Left ventricle myocardium inferior (tissue), 1 donor: ENCODE measurements at regions not wholly inside any gene's neighbourhood (a gene's known extent, or its start where the extent isn't known, plus 50 kb on each side); places are given as distances from the start of the nearest gene placed in this dataset.
A peak's percentile ranks its signal among the peaks of the same experiment; 100 is the strongest.

Source experiments
- DNase-seq: peaks from one replicate; pipeline ENCODE4 v3.0.0-alpha.2; 2020
- H3K27ac ChIP-seq: fragments of 200-600 bp; replicated peaks from 2 replicates; pipeline ENCODE4 v1.8.0; 2021
- H3K27me3 ChIP-seq: fragments of 200-600 bp; 2 replicates; pipeline ENCODE4 v1.8.0; 2021; ENCODE audit warnings: low read depth
- H3K36me3 ChIP-seq: fragments of 200-600 bp; 2 replicates; pipeline ENCODE4 v1.8.0; 2021
- H3K4me1 ChIP-seq: fragments of 200-600 bp; 2 replicates; pipeline ENCODE4 v1.8.0; 2021
- H3K4me3 ChIP-seq: fragments of 200-600 bp; 2 replicates; pipeline ENCODE4 v1.8.0; 2021; ENCODE audit warnings: mild to moderate bottlenecking, moderate library complexity
- H3K9me3 ChIP-seq: fragments of 200-600 bp; replicated peaks from 2 replicates; pipeline ENCODE4 v1.8.0; 2021
- CTCF ChIP-seq: fragments of 200-600 bp; IDR thresholded peaks from 2 replicates; pipeline ENCODE4 v1.8.0; 2021; ENCODE audit warnings: antibody characterized with exemption, mild to moderate bottlenecking, borderline replicate concordance
- intact Hi-C: fragments of 100-400 bp; cut with micrococcal nuclease; formaldehyde crosslinking; loops from one replicate; pipeline ENCODE4 v1.11.0; 2022
- donor health status: DM: no; HTN: yes; CAD: no; lungs with severe emphysema.

- no peak for DNase-seq
- Histone ChIP-seq H3K9me3 (no peaks in the 10 kb centered on the region), H3K27ac (no peak overlapping the region), H3K4me1 (peaks cover 3% of the 10 kb centered on the region), H3K36me3 (no peaks in the 10 kb centered on the region), H3K4me3 (no peak overlapping the region), H3K27me3 (no peaks in the 10 kb centered on the region)
- no peak for TF ChIP-seq CTCF
- intact Hi-C loops, result no loop called here
These were observed 790.6 kb downstream of the MAFB start for GRCh38 chr20:39898467-39898852.

DNA sequence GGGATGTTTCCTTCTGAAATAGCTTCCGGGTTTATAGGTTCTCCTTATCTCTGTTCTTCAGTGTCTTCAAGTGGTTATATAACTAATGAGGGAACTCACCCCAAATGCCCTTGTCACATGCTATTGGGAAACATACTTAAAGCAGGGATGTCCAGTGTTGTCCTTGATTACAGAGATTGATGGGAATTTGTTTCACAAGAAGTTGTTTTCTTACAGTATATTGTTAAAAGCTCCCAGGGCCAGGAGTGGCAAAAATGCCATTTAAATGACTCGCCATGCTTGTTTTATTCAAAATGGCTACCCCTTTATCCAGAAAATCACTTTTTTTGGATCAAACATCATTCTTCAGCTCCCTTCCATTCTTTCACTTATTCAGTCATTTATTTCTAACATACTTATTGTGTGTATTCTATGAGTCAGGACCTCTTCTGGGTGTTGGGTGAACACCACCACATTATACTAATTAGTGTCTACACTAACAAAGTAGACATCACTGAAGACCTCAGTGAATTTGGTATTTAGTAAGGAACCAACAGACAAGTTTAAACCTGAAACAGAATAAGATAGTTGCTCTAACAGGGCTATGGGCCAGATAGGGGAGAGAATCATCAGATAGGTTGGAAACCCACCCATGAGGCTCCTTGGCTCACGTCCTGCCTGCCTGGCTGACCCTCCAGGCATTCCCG, 791.1 kb downstream of the MAFB start:
- Histone ChIP-seq H3K27ac (no peak overlapping the region), H3K4me3 (no peak overlapping the region), H3K36me3 (no peaks in the 10 kb centered on the region), H3K27me3 (no peaks in the 10 kb centered on the region), H3K9me3 (no peaks in the 10 kb centered on the region), H3K4me1 (peaks cover 5% of the 10 kb centered on the region)
- DNase-seq, result no peak
- intact Hi-C loops, result no loop called here
- no peak for TF ChIP-seq CTCF

DNA sequence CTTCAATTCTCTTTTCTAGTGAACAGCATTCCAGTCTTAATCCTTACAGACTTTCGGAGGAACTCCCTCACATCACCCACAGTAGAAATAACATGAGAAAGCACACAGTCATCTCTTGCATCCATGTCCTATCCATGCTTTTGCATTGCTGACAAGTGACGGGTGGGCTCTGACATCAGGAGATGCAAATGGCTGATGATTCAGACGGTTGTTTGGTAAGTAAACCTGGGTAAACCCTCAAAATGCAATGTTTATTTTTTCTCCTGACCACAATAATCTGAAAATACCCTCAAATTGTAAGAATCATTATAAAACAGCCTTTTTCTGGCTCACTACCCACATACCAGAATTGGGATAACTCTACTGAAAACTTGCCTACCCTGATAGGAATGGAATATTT, 792.0 kb downstream of the MAFB start:
- Histone ChIP-seq H3K9me3 (no peaks in the 10 kb centered on the region), H3K4me1 (peaks cover 5% of the 10 kb centered on the region), H3K27me3 (no peaks in the 10 kb centered on the region), H3K27ac (no peak overlapping the region), H3K4me3 (no peak overlapping the region), H3K36me3 (no peaks in the 10 kb centered on the region)
- no peak for TF ChIP-seq CTCF
- DNase-seq, result no peak
- intact Hi-C loops, result no loop called here

GRCh38 chr20:39894067-39894466, 795.0 kb downstream of the MAFB start:
- Histone ChIP-seq H3K27me3 (no peaks in the 10 kb centered on the region), H3K27ac (peak overlapping the region; percentile 26), H3K36me3 (no peaks in the 10 kb centered on the region), H3K9me3 (no peaks in the 10 kb centered on the region), H3K4me3 (no peak overlapping the region), H3K4me1 (peaks cover 5% of the 10 kb centered on the region)
- intact Hi-C loops, result no loop called here
- no peak for DNase-seq
- no peak for TF ChIP-seq CTCF

DNA sequence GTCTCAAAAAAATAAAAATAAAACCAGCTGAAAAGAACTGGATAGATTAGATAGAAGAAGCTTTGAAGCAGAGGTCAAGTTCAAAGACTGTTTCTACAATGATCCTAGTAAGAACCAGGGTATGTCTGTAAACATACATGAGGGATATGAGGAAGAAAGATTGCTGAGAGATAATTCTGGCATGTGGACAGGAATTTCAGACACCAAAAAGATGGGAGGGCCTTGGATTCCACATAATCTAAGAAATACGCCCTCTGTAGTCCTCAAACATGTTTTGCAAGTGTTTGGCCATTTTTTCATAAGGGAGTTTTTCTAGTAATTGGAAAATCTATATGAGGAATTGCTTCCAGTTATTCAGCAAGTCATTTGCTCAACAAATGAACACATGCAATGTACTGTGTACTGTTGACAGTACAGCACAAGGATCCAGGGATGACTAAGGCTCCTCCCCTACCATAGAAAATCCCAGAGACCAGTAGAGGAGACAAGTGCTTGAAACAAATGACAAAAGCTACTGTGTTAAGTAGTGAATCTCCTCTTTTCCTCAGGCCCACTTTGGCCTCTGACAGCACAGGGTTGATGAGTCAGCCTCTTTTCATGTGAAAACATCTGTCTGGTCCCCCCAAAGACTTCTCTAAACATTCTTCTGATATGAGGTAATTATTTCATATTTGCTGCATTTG, 795.9 kb downstream of the MAFB start:
- intact Hi-C loops, result no loop called here
- H3K9me3 ChIP-seq, result no peaks in the 10 kb centered on the region
- peaks cover 5% of the 10 kb centered on the region for H3K4me1 ChIP-seq
- no peaks in the 10 kb centered on the region for H3K27me3 ChIP-seq
- no peak for TF ChIP-seq CTCF
- H3K4me3 ChIP-seq, result no peak overlapping the region
- DNase-seq, result no peak
- no peaks in the 10 kb centered on the region for H3K36me3 ChIP-seq
- H3K27ac ChIP-seq, result peak overlapping the region; percentile 26
